ENCODE measurements at regions not wholly inside any gene's neighbourhood (a gene's known extent, or its start where the extent isn't known, plus 50 kb on each side); places are given as distances from the start of the nearest gene placed in this dataset.

DNA sequence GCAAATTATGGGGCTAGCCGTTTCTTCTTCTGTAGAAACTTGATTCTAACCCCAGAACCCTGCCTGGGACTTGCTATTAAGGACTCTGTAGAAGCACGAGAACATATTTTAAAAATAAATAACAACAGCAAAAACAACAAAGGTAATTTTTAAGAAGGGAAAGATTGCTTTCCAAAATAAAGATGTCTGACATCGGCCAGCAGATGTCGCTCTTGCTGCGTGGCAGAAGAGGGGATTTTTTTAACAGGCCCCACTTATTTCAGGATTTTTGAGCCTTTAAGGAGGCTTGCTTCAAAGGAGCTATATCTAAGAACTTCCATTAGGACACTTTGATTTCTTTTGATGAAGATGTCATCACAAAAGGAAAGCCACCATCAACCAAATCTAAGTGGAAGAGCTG lies 62.8 kb upstream of the EGFL6 start:
- TF ChIP-seq, protein P1, sequence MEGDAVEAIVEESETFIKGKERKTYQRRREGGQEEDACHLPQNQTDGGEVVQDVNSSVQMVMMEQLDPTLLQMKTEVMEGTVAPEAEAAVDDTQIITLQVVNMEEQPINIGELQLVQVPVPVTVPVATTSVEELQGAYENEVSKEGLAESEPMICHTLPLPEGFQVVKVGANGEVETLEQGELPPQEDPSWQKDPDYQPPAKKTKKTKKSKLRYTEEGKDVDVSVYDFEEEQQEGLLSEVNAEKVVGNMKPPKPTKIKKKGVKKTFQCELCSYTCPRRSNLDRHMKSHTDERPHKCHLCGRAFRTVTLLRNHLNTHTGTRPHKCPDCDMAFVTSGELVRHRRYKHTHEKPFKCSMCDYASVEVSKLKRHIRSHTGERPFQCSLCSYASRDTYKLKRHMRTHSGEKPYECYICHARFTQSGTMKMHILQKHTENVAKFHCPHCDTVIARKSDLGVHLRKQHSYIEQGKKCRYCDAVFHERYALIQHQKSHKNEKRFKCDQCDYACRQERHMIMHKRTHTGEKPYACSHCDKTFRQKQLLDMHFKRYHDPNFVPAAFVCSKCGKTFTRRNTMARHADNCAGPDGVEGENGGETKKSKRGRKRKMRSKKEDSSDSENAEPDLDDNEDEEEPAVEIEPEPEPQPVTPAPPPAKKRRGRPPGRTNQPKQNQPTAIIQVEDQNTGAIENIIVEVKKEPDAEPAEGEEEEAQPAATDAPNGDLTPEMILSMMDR (IDR thresholded peaks at IDR 0.05), result peak; percentile 63 to 84 (median 73)
- TF ChIP-seq POLR2A (IDR thresholded peaks at IDR 0.05) (no peak), POLR2AphosphoS5 (IDR thresholded peaks at IDR 0.05; ENCODE audit: insufficient read depth in 1 of 2, low read depth in 1 of 2) (no peak)

Data from vagina (tissue), 2 donors.